ENCODE measurements at regions not wholly inside any gene's neighbourhood (a gene's known extent, or its start where the extent isn't known, plus 50 kb on each side); places are given as distances from the start of the nearest gene placed in this dataset.
"Not testable (repeated sequence)": the region's sequence is repeated elsewhere in the genome, so short reads cannot be mapped to it uniquely, and the experiment has no call there.

DNA sequence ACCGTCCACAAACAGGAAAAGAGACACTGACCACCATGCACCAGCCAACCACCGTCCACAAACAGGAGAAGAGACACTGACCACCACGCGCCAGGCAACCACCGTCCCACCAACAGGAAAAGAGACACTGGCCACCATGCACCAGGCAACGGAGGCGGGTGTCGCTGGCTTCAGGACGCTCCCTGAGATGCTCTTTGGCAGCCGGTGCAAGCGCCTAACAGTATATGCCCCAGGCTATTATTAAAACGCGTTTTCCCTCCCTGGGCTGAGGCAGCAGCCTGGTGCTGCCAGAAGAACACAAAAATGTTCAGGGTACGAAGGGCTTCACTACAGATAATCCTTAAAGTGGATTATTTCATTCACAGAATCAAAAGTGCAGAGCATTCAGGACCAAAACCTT lies 235.1 kb downstream of the DLL1 start:
- DNase-seq = not testable (repeated sequence)

DNA sequence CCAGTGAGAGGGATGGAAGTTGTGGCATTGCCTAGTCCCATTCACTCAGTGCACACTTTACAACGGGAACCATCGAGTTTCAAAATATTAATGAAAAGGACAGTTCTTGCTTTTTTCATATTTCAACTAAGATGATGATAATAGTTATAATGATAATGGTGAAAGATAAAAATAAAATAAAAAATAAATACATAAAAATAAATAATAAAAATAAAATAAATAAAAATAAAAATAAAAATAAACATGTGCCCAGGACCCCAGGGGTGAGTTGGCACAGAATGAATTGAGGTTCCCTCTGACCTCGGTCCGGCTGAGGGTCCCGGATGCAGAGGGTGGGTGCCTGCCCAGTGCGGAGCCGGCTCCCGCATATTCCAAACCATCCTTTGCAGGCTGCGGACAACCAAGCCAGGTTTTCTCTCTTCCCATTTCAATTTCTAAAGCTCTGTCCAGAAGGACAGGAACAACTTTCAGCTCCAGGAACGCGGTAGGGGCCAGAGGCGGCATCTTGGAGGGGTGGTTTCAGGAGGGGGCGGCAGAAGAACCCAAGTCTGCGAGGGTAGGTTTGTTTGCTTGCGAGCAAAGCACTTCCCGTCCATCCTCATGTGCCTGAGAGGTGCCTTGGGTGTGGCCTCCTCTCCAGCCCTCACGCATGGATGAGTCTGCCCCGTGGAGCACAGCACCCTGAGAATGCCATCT lies 236.8 kb downstream of the DLL1 start:
- DNase-seq = no peak

DNA sequence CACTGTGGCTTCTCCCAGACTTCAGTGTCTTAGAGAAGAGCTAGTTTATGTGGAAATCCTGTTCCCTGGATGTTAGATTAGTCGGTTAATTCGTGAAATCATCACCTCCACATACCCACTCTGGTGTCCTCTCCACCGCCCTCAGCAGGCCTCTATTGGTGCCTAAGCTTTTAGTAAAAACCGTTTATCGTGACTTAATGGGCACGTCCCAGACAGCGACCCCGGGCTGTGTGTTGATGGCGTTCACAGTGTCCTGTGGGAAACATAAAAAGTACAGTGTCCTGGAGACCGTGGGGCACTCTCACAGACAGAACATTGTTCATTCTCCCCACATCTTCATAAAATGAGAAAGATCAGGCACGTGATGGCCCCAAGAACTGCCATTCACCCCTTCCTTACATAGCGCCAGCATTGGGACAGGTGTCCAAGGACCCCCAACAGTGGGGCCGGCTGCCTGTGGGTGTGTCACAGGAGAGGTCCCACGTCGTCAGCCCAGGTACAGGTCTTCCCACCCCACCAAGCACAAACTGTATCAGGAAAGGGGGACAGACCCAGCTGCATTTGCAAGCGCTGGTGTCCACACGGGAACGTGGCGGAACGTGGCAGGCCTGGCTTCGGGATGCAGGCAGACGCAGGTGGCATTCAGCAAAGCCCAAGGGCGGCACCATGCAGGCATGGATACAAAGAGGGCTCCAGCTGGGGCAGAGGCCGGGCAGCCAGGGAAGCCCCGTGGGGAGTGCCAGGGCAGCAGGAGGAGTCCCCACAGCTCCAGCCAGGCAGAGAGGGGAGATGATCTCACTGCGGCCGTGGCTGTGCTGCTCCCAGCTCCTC lies 237.7 kb downstream of the DLL1 start:
- no peak for DNase-seq

DNA sequence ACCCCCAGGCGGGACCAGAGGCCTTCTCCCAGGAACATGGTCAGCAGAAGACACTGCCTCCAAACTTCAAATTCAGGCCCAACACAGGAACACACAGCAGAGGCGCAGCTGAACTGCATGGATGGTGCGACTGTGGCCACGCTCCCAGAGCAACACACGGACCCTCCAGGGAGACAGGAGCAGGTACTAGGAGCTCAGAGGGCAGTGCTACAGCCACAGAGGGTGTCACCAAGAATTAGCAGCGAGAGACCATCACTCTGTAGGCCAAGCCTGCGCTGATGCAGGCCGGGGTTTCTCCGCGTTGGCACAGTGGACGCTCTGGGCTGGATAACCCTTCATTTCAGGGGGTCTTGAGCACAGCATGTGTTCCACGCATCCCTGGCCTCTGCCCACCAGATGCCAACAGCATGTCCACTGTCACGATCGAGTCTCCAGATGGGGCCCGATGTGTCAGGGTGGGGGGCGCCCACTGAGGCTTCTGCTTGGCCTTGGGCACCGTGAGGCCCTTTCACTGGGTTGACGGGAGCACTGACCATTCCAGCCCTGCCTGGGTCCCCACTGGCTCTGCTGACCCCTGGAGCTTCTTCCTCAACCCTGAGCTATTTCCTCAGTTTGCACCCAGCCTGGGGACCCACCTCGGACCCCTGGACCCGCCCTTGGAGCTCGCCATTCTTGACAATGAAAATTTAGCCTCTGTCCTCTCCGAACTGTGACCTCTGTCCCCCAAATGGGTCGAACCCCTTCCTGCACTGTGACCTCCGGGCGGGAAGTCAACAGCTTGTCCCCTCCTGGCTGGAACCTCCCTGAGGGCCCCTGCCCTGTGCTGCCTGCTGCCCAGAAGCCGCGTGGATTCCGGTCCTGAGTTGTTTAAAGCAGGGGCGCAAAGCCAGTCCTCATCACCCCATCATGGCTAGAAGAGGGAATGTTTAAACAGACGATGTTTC lies 239.4 kb downstream of the DLL1 start:
- DNase-seq = no peak

DNA sequence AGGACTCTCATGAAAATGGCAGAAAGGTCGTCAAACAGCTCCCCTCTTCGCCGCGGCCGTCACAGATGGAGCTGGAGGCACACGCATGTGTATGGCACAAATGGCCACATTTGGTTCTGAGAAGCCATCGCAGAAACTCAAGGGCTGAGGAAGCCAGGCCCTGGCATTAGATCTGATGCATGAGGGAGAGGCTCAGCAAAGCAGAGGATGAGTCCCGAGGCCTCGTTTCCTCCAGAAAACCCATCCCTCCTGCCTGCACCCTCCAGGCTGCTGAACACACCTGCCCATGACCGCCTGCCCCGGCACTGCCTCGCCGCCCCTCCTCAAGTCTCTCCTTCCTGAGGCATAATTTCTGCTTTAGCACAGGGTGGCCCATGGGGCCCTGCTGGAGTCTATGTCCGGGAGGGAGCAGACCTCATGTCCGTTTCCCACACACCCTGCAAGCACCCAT lies 240.3 kb downstream of the DLL1 start:
- DNase-seq = no peak

DNA sequence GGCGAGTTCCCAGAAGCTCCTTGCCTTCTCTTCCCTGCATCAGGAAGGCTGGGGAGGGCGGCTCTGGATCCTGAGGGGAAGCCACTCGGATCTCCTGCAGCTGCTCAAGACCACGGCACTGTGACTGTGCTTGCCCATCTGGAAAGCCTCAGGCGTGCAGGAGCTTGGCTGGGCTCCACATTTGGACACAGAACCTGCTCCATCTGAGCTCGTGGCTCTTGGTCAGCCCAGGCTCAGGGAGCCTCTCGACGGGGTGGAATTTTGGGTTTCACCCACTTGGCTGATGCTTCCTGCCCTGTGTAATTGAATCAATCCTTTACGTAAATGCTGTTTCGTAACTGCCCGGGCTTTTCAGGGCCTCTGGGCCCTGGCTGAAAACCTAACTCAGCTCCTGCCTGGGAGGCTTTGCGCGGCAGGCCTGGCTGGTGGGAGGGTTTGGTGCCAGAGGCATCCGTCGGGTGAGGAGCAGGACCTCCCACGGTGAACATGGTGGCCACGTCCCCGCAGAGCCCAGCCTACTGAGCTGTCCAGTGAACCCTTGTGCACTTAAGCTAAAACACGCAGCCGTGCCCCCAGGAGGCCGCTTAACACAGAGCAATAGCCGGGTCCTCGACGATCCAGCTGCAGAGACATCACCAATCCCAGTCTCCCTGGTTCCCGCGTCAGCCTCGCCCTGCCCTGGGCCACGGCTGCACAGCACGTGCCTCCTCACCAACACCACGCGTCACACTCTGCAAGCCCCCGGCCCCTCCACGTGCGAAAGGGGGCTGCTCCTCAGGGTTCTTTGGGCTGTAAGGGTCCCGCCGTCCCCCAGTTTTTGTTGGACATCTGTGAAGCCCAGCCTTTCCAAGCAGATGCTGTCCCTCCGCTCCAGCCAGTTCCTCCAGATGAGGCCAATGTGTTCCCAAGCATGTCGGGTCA lies 241.0 kb downstream of the DLL1 start:
- DNase-seq = peak; percentile 37

DNA sequence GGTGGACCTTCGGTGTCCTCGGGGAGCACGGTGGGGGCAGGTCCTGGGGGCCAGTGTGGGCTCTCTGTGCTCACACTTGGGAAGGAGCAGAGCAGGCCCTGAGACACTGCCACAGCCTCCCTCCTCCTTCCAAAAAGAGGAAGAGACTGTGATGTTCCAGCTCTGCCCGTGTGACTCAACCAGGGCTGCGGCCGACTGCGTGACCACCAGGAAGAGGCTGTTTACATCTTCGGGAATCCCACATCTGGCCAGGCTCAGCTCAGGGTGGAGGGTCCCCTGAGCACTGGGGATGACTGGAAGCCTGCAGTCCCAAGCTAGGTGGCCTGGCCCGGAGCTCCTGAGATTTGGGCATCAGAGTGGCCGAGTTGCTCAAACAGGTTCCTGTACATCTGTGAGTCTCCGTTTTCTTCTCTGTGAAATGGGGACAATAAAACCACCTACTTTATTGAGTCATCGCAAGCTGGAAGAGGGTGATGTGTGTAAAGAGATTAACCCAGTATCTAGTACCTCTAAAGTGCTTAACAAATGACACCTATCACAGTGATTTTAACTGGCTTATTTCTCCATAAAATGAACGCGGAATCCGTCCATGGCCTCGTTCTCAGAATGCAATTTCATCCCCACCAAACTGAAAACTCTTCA lies 242.1 kb downstream of the DLL1 start:
- DNase-seq = no peak

DNA sequence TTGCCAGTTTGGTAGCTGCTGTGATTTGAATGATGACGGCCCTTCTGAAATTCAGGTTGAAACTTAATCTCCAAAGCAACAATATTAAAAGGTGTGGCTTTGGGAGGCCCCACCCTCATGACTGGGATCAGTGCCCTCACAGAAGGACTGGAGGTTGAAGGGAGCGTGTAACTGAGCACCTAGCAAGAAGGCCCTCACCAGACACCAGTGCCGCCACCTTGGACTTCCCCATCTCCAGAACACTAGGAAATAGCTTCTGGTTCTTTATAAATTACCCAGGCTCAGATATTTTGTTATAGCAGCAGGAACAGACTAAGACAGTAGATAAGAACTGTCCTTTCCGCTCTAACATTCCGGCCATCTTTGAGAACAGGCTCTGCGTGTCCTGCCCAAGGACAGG lies 243.1 kb downstream of the DLL1 start:
- DNase-seq = no peak

DNA sequence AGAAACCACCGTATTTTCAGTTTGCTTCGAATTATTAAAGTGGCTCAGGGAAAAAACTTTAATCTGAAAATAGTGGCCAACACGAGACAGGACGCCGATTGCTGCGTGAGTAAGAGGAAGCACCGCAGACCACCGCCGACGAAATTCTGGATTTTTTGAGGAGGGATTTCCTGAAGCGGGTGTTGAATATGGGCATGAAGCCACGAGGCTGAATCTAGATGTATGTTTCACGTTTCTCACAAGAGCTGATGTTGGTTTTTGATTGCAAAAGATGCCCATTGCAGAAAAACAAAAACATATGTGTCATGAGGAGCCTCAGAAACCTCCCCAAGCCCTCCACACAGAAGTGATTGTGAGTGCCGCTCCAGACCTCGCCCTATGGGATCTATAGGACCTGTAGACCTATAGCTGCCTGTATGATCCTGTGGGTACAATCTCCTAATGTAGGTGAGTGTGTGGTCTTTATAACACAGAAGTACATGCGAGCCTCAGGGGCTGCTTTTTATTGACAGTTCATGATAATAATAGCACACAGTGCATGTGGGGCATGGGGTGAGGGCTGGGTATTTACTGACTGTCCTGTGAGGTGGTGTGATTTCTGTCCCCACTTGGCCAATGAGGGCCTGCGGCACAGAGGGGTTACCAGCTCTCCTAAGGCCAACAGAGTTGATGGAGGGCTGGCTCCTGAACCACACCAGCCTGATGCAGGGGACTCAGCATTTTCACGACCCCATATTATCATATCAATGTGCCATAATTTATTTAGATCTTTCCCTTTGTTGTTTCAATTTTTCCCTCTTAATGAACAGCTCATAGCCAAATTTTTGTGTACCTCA lies 243.9 kb downstream of the DLL1 start:
- no peak for DNase-seq

DNA sequence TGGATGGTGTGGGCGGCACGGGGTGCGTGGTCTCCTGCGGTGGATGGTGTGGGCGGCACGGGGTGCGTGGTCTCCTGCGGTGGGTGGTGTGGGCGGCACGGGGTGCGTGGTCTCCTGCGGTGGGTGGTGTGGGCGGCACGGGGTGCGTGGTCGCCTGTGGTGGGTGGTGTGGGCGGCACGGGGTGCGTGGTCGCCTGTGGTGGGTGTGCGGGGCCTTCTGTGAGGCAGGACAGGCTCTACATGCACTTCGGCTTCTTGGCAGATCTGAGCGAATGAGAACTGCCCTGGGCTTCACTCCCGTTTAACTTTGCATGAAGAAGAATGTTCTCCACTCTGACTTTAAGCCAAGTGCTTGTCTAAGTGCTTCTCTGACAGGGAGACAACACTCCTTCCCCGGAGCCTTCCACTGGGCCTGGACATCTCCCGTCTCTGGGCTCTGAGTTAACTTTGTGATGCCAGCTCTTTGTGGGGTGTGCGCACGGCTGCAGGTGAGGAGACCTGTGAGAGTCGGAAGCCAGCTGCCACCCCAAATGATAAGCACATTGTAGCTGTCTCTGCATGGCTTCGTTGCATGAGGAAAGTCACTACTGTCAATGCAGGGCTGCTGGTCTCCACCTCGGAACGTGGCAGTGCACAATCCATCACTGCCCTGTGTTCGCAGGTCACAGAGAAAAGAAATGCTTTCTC lies 244.8 kb downstream of the DLL1 start:
- DNase-seq = no peak

DNA sequence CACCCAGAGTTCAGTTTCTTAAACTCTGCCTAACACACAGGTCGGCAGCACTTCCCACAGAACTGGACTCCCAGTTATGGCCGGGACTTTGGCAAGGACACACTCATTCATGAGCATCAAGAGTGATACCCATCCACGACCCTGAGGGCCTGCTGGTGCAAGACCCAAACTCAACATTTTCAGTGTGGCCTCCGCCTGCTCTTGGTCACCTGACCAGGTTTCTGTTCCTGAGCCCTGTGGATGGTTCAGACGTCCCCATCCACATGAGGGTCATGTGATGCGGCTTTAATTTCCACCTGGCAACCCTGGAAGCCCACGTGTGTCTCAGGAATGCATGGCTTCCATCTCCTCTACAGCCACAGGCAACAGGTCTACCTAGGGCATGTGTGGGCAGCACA lies 245.3 kb downstream of the DLL1 start:
- DNase-seq = no peak

DNA sequence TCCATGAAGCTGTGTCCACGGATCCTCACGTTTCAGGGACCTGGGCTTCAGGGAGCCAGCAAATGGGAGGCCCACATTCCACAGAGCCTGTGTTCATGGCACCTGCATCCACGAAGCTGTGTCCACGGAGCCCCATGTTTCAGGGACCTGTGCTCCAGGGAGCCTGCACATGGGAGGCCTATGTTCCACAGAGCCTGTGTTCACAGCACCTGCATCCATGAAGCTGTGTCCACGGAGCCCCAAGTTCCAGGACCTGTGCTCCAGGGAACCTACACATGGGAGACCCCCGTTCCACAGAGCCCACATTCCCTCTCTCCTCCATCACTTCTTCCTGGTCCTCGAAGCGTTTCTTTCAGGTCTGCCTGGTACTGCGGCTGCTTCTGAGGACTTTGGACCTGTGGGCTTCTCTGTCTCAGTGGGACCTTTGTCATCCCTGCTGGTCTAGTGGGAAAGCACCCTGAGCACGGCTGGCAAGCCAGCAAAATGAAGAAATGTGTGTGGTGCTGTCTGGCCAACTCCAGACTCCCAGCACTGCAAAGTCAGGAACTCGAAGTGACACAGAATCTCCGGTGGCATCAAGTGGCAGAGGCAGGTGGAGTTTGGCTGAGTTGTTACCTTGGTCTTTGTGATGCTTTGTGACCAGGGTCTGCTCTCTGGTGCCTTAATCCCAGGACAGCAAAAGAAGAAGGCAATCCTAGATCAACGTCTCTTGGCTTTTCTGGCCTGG lies 245.9 kb downstream of the DLL1 start:
- DNase-seq = no peak

DNA sequence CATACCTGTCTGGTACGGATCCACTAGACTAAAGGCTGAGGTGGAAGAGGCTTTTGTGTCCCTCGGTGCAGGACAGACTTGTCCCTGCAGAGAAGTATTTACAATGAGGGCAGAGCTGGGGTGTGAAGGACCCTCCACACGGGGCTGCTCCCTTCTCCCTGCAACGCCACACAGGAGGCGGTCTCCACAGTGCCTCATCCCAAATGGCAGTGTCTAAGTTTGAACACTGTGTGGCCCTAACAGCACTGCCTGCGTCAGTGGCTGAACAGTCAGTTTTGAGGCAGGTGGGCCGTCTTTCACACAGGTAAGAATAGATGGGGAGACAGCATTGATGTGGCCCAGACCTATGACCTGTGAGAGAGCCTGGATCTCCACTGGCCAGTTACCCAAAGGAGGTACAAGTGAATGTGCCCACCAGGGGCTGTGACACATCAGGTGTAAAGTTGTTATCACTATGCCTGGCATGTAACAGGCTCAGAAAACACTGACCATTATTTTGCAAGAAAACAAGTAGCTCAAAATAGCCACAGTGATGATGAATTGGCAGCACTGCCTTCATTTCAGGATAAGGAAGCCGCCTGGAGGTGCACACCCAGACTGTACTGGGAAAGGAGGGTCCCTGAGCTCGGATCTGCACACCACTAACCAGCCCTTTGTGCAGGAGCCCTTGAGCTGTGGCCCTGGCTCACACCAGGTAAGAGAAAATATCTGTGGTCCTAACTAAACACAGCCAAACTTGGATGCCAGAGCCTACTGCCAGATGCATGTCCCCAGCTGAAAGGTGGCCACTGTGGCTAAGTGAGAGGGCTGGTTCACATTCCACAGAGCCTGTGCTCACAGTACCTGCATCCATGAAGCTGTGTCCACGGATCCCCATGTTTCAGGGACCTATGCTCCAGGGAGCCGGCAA lies 246.7 kb downstream of the DLL1 start:
- no peak for DNase-seq

DNA sequence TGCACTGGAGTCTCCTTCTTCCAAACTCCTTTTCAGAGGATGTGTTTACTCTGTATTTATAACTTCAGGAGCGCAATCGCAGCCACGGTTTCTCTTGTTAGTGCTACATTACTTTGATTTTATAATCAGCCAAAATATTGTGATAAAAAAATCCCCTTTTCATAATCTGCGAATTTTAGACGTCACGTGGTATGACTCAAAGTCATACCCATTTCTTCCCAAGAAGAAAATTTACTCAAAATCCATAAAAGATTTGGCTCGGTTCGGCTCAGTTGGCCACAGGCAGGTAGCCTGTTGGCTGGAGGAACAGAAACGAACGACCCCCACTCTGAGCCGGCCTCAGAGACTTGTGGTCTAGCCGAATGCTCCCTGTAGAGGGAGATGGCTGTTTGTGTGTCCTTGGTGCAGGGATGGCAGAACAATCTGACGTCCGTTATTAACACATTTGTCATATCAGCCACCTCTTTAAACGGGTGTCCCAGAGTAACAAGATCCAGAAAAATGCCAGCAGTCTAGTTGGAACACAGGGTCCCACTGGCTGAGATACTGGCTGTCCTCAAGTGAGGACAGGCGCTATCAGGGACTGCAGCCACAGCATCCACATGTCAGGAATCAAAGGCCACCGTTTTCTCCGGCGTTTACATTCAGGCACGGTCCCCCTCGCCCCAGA lies 247.6 kb downstream of the DLL1 start:
- DNase-seq = no peak

DNA sequence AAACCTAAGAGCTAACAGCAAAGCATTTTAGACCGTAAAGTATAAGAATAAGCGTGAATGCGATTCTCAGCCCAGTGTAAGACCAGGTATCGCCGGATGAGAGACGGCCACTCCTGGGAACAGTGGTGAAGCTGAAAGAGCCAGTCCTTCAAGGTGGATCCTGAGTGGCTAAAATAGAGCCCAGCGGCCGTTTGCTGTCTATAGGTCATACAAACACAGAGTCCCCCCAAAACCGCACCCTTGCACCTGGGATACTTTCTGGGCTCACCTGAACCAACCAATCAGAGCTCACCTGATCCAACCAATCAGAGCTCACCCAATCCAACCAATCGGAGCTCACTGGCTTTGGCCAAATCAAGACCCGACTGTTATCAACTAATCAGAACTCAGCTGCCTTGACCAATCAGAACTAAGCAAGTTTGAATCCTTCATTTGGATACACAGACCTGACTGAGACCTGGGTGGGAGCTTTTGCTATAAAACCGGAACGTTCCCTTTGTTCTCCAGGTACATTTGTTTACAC lies 248.2 kb downstream of the DLL1 start:
- DNase-seq = no peak

DNA sequence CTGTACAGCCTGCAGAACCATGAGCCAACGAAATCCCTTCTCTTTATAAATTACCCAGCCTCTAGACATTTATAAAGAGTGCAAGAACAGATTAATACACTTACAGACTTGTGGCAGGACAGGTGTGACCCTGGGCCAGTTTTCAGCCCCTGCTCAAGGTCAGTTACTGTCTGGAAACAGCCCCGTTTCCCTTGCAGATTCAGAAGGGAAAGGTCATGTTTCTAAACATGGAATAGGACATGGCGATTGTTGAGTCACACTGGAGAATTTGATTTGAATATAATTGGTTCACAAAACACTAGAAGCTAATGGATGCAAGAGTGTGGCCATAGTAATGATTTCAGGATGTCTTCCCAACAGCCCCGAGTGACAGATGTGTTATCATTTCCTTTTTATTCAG lies 248.8 kb downstream of the DLL1 start:
- DNase-seq = no peak

DNA sequence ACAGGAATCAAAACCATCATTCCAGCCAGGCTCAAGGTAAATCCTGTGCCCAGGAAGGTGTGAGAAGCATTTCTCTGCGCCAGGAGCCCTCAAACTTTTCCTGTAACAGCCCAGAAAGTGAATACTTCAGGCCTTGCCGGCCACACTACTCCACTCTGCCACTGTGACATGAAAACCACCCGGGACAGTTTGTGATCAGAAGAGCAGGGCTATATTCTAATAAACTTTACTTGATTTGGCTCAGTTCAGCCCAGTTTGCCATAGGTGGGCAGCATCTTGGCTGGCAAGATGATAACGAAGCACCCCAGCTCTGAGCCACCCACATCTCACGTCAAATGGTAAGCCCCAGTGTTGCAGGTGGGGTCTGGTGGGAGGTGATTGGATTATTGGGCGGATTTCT lies 249.4 kb downstream of the DLL1 start:
- no peak for DNase-seq

Data from eye (tissue), 1 donor.